ENCODE measurements at regions not wholly inside any gene's neighbourhood (a gene's known extent, or its start where the extent isn't known, plus 50 kb on each side); places are given as distances from the start of the nearest gene placed in this dataset.
"Not testable (repeated sequence)": the region's sequence is repeated elsewhere in the genome, so short reads cannot be mapped to it uniquely, and the experiment has no call there.

DNA sequence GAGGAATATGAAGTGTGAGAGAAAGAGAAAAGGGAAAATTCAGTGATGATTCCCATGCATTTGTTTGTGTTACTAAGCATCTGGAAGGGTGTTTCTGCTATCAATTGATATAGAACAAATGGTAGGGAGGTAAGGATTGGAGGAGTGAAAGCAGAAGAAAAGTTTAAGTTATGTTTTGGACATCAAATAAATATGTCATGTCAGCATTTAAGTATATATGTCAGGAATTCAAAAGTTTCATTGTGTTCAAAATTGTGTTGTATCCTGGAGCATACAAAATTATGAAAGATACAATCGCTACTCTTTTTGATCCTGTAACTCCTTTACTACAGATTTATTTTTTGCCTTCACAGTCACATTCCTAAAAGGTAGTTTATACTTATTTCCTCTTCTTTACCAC is 885.8 kb downstream of the KCNA4 start:
- DNase-seq, result no peak

- no peak for DNase-seq
Measured at GRCh38 chr11:29129844-29130243, 887.0 kb downstream of the KCNA4 start.

- no peak for DNase-seq
Measured at GRCh38 chr11:29127461-29127860, 889.4 kb downstream of the KCNA4 start.

DNA sequence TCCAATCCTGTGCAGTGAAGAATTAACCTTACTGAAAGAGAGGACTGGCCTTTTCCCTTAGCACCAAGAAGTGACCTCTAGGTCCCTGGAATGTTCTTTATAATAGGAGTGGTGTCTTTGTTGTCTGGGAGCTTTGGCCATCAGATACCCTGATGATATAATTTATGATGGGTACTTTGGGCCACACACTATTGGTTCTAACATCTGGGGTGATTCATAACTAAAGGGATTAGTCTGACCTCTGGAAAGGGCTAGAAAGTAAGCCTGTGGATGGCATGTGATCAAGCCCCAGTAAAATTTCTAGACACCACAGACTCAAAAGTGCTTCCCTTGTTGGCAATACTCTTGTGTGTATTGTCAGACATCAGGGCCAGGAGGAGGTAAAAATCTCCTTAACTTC is 891.2 kb downstream of the KCNA4 start:
- DNase-seq, result no peak

- DNase-seq, result peak; percentile 22 to 84
Measured at GRCh38 chr11:29124470-29124869, 892.4 kb downstream of the KCNA4 start.

DNA sequence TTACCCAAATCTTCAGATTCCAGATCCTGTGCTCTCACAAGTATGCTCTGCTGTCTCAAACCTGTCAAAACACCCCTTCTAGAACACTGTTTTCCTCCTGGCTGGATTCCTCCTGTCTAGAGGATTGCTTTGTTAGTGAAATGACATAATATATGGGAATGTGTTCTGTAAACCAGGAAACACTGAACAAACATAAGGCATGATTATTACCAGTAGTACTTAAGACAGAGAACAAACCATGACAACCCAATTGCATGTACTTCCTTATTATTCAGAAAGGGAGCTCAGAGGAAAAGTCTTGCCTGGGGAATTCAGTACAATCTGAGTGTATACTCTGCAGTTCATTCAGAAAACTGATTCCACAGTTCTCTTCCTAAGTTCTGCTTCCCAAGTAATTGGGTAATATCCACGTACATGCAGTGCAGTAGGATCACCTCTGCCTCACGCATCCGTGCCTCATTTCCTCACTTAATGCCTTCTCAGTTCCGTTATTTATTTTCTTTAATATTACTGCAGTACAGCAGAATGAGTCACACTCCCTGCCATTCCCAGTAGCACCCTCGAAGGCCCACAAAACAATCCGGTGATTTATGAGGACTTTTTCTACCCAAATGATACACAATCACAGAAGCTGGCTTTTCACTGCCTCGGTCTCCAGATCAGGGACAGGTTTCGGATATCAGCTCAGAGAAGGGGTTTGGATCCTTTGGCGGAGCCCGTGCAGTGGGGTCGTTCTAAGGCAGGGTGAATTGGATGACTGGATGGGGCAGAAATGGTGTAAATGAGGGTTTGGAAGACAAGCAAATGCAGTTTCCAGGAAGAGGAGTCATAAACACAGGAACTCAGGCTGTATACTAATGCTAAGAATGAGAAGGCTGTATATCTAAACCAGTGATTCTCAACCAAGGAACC is 896.9 kb downstream of the KCNA4 start:
- DNase-seq, result no peak

DNA sequence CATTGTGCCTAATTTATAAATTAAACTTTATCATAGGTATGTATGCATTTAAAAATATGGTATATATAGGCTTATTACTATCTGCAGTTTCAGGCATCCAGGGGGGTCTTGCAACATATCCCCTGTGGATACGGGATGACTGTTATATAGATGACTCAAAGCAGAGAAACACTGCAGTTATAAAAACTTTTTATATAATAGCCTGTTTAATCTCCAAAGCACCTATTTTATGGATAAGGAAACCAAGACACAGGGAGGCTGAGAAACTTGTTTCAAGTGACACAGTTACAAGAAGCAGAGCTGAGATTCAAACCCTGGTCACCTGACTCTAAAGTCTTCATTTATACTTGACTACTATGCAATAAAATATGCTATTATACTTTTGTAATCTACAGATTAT is 897.7 kb downstream of the KCNA4 start:
- no peak for DNase-seq

GRCh38 chr11:29100967-29101366 is 915.9 kb downstream of the KCNA4 start:
- no peak for DNase-seq

- DNase-seq, result no peak
Measured at GRCh38 chr11:29095821-29096220, 921.0 kb downstream of the KCNA4 start.

DNA sequence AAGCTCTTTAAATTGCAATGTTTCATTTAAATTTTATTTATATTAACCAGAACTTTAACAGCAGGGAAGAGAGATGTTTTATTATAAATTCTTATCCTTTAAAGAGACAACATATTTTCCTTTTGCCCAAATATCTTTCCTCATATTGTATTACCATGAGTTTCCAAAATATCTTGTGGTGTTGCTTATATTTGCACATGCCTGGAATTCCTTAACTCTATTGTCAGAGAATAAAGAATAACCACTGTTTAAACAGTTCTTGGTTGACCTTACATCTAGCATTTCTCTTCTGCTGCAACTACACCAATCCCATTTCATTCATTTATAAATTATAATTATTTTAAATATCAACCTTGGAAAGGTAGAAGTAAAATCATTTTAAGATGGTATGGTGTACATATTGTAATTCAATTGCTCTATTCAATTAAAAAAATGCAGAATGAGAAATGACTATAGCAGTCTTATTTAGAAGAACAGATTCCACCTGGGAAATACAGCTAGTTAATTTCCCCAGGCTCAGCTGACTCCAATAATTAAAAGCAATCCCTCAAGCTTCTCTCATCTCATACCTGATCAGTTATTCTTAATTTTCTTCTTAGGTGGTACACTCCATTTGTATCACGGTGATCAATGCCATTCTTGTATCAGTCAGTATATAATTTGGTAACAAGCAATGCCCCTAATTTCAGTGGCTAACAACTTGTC is 923.3 kb downstream of the KCNA4 start:
- no peak for DNase-seq

DNA sequence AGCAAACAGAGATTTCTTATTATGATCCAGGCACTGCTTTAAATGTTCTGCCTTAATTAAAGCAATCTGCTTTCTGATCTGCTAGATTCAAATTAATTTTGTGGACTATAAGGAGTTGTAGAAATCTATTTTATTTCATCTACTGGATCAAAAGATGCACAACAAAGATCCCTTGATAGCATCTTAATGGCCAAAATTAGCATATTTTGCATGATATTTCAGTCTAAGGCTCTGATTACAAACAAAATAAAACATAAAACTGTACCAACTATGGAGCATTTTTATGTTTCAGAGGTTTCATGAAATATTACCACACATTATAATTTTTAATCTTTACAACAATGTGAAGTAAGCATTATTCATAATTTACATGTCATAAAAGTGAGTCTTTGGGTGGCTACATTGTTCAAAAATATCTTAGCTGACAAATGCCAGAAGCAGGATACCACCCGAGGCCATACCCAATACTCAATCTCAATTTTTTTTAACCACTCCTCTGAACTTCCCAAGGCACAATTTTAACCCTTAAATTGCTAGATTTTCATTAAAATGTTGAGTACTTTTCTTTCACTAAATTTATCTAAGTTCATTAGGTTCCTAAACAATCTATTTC is 929.5 kb downstream of the KCNA4 start:
- no peak for DNase-seq

- no peak for DNase-seq
Measured at GRCh38 chr11:29075726-29076125, 941.1 kb downstream of the KCNA4 start.

DNA sequence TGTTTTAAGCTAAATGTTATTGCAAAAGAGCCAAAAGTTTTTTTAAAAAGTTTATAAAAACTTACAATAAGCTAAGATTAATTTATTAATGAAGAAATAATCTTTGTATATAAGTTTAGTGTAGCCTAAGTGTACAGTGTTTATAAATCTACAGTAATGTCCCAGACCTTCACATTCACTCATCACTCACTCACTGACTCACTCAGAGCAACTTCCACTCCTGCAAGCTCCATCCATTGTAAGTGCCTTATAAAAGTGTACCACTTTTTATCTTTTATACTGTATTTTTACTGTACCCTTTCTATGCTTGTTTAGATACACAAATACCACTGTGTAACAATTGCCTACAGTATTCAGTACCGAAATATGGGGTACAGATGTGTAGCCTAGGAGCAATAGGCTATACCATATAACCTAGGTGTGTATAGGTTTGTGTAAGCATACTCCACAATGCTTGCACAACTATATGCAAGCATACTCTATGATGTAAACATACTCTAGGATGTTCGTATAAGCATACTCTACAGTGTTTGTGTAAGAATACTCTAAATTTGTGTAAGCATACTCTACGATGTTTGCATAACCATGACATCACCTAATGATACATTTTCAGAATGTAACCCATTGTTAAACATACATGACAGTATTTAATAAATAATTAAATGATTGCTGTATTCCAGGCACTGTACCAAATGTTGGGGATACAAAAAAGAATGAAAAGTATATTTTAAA is 953.0 kb downstream of the KCNA4 start:
- no peak for DNase-seq

DNA sequence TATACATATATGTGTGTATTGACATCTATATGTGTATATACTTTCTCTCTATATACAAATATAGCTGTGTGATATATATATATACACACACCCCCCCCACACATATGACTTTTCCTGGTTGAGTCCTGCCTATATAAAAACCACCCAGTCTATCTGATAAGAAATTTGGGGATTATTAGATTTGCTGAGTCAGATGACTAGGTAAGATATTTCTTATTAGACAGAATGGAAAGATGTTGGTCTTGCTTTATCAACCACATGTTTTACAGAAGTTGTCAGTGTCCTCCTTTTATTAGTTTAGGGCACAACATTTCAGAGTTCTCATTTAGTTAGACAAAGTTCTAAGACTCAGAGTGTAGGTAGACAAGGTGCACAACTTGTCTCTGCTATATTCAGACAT is 953.3 kb downstream of the METTL15 start:
- DNase-seq, result no peak

DNA sequence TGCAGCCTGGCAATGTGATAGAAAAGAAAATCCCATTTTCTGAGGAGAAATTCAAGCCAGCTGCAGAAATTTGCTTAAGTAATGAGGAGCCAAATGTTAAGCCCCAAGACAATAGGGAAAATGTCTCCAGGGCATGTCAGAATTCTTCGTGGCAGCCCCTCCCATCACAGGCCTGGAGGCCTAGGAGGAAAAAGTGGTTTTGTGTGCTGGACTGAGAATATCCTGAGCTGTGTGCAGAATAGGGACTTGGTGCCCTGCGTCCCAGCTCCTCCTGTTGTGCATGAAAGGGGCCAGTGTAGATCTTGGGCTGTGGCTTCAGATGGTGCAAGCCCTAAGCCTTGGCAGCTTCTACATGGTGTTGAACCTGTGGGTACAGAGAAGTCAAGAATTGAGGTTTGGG is 948.3 kb downstream of the METTL15 start:
- DNase-seq, result not testable (repeated sequence)

DNA sequence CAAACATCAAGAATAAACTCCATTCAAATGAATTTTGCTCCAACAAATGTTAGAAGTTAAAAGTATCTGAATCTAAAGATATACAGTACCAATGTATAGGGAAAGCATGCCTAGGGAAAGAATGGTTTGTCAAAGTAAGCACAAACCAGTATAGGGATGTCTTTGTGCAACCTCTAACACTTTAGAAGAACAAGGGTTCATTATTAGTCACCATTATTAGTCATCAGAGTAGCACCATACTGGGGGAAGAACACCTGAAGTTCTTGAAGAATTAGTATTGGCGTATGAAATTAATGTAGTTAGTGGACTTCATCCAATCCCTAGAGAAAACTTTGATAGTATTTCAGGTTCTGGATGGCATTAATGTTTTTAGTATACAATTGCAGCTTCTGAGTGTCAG is 943.7 kb downstream of the METTL15 start:
- no peak for DNase-seq

DNA sequence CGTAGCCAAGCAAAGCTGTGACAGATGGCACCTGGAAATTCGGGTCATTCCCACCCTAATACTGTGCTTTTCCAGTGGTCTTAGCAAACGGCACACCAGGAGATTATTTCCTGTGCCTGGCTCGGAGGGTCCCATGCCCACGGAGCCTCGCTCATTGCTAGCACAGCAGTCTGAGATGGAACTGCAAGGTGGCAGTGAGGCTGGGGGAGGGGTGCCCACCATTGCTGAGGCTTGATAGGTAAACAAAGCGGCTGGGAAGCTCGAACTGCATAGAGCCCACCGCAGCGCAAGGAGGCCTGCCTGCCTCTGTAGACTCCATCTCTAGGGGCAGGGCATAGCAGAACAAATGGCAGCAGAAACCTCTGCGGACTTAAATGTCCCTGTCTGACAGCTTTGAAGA is 942.8 kb downstream of the METTL15 start:
- not testable (repeated sequence) for DNase-seq

DNA sequence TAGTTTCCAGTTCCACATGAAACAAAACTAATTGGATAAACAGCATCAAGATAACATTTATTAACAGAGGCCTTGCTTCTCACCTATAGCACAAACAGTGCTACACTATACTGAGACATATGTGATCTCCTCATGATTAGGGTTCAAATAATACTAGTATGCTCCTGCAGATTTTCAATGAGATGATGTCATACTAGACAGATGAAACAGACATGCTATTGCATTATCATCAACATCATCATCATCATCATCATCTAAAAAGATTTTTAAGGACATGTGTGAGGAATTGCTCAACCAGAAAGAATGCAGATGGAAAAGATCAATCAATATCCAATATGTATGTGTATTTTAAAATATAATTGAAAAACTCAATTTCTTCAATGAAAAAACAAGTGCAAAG is 932.3 kb downstream of the METTL15 start:
- DNase-seq, result no peak

DNA sequence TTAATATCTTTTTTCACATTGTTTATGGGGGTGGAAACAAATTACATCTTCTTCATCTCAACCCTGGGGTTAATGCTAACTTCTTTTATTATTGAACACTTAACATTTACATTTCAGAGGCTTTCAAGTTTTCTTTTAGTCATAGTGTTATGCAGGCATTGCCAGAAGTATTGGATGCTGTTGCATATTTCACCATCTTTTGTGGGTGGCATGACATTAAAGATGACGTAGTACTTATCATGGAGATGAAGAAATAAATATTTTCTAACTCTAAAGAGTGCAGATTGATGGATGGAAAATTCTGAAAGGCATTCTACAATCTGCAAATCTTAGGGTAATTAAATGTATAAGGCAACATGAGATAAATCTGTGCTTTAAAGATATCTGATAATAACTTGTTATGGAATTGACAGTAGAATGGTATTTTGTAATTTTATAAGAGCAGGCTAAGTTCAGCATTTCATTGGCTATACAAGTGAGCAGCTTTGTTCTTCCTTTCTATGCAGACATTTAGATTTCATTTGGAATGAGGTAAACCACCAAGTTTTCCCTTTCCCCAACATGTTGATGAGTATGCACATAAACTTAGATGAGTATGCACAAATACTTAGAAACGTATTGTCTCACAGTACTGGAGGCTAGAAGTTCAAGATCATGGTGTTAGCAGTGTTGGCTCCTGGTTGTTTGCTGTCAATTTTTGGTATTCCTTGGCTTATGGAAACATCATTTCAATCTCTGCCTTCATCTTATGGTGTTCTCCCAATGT is 924.4 kb downstream of the METTL15 start:
- no peak for DNase-seq

DNA sequence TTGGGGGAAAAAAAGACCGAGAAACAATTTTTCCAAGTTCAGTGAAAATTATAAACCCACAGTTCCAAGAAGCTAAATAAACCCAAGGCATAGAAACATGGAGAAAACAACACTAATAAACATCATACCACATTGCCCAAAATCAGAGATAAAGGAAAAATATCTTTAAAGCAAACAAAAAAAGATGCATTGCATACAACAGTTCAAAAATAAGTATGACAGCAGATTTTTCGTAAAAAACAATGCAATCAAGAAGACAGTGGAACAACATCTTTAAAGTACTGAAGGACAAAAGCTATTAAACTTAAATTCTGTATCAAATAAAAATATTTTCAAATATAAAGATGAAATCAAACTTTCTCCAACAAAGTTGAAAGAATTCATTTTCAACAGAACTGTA is 921.3 kb downstream of the METTL15 start:
- DNase-seq, result no peak

DNA sequence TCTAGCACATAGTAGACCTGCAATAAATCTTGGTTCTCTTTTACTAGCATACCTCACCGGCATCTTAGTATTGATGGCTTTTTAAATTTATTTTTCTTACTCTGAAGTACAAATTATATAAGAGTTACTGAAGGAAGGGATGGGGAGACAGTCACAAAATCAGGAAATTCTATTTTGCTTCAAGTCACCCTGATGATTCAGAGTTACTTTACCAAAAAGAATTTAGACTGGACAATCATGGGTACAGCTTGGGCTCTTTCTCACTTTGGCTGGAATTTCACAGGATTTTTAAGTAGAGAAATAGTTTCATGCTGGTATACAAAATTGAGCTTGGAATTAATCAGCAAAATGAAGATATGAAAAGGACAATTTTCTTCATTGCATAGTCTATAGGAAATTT is 919.2 kb downstream of the METTL15 start:
- DNase-seq, result no peak

- no peak for DNase-seq
Measured at GRCh38 chr11:29026286-29026685, 918.1 kb downstream of the METTL15 start.
